SK-N-SH (cell line): ENCODE measurements at regions not wholly inside any gene's neighbourhood (a gene's known extent, or its start where the extent isn't known, plus 50 kb on each side); places are given as distances from the start of the nearest gene placed in this dataset.

ENCODE experiments used
- CTCF ChIA-PET: fragments of 300-600, 350-600 bp; formaldehyde crosslinking; extraction: SDS; loops from one replicate; lab custom pipeline; 2021; lab: Yijun Ruan, JAX
- POLR2A ChIA-PET: fragments of 350-600 bp; sonication (Branson Sonifier 250); formaldehyde crosslinking; extraction: SDS; loops from one replicate; lab custom pipeline; 2020; ENCODE audit warnings: antibody characterized with exemption, inconsistent platforms; lab: Yijun Ruan, JAX
- DNase-seq: peaks from one replicate; pipeline ENCODE4 v3.0.0; 2012
- H2AFZ ChIP-seq: fragments of 200-600 bp; sonication (generic); 2 replicates; pipeline ENCODE4 v1.8.1; 2016; ENCODE audit warnings: antibody characterized with exemption, mild to moderate bottlenecking, low read depth
- H3F3A ChIP-seq: fragments of 200-600 bp; sonication (generic); replicated peaks from 2 replicates; pipeline ENCODE3; 2016; ENCODE audit warnings: antibody characterized with exemption, mild to moderate bottlenecking; ENCODE audit not compliant: insufficient read depth
- H3K27ac ChIP-seq, 2 experiments: fragments of 200-500 bp in 1 of 2; fragments of 200-600 bp in 1 of 2; sonication (Bioruptor generic) in 1 of 2; sonication (generic), shearing (Covaris generic) in 1 of 2; 2 replicates each; pipeline versions ENCODE4 v1.5.1 to v1.6.1; 2014 to 2016; ENCODE audit warnings: low read depth in 2 of 2, inconsistent platforms in 1 of 2, low read length in 1 of 2, mild to moderate bottlenecking in 1 of 2, mixed read lengths in 1 of 2
- H3K27me3 ChIP-seq: fragments of 200-600 bp; sonication (generic), shearing (Covaris generic); 2 replicates; pipeline ENCODE4 v1.6.1; 2016; ENCODE audit warnings: mixed run types; ENCODE audit not compliant: insufficient read depth
- H3K36me3 ChIP-seq, 2 experiments: fragments of 200-500 bp in 1 of 2; fragments of 200-600 bp in 1 of 2; sonication (Bioruptor generic) in 1 of 2; sonication (generic) in 1 of 2; replicated peaks in 1 of 2; 2 replicates each; pipeline versions ENCODE3 to v1.5.1; 2014 to 2016; ENCODE audit warnings: low read length in 1 of 2, mild to moderate bottlenecking in 1 of 2; ENCODE audit not compliant: insufficient read depth in 2 of 2, control insufficient read depth in 1 of 2
- H3K4me1 ChIP-seq, 2 experiments: fragments of 200-500 bp in 1 of 2; fragments of 200-600 bp in 1 of 2; sonication (Bioruptor generic) in 1 of 2; sonication (generic), shearing (Covaris generic) in 1 of 2; 2 replicates each; pipeline versions ENCODE4 v1.5.1 to v1.6.1; 2014 to 2016; ENCODE audit warnings: low read depth in 1 of 2, low read length in 1 of 2, mixed run types in 1 of 2; ENCODE audit not compliant: insufficient read depth in 2 of 2, control insufficient read depth in 1 of 2
- H3K4me2 ChIP-seq: fragments of 200-600 bp; sonication (generic), shearing (Covaris generic); 2 replicates; pipeline ENCODE4 v1.6.1; 2017; ENCODE audit warnings: mixed run types
- H3K4me3 ChIP-seq, 2 experiments: fragments of 200-500 bp in 1 of 2; fragments of 200-600 bp in 1 of 2; sonication (Bioruptor generic) in 1 of 2; sonication (generic), shearing (Covaris generic) in 1 of 2; 2 replicates each; pipeline versions ENCODE4 v1.5.1 to v1.8.1; 2014 to 2016; ENCODE audit warnings: low read depth in 2 of 2, inconsistent platforms in 1 of 2, low read length in 1 of 2, mild to moderate bottlenecking in 1 of 2, mixed read lengths in 1 of 2, moderate library complexity in 1 of 2
- H3K79me2 ChIP-seq: fragments of 200-600 bp; sonication (generic); 2 replicates; pipeline ENCODE4 v1.8.1; 2017; ENCODE audit warnings: mild to moderate bottlenecking; ENCODE audit not compliant: insufficient read depth
- H3K9ac ChIP-seq: fragments of 200-600 bp; sonication (generic); 2 replicates; pipeline ENCODE4 v1.6.1; 2017; ENCODE audit warnings: mixed run types
- H3K9me2 ChIP-seq: fragments of 200-600 bp; sonication (generic); 2 replicates; pipeline ENCODE4 v1.6.1; 2017; ENCODE audit warnings: mixed run types
- H3K9me3 ChIP-seq: fragments of 200-600 bp; sonication (generic); 2 replicates; pipeline ENCODE4 v1.6.1; 2017; ENCODE audit warnings: mixed run types, mild to moderate bottlenecking, moderate library complexity
- H4K20me1 ChIP-seq: fragments of 200-600 bp; sonication (generic); 2 replicates; pipeline ENCODE4 v1.6.1; 2017; ENCODE audit warnings: mild to moderate bottlenecking, mixed run types; ENCODE audit not compliant: insufficient read depth
- CTCF ChIP-seq: fragments of 200-600 bp; sonication (generic); IDR thresholded peaks from 2 replicates; pipeline ENCODE4 v1.6.1; 2017; ENCODE audit warnings: antibody characterized with exemption, mild to moderate bottlenecking, moderate library complexity
- ELF1 ChIP-seq: IDR thresholded peaks from 2 replicates; pipeline ENCODE4 v1.4.0; 2012
- EP300 ChIP-seq, 2 experiments: IDR thresholded peaks; 2 replicates each; pipeline versions ENCODE4 v1.4.0 to v1.6.1; 2012; ENCODE audit warnings: borderline replicate concordance in 1 of 2, low read depth in 1 of 2, low read length in 1 of 2
- EZH2phosphoT487 ChIP-seq: fragments of 200-600 bp; sonication (generic); IDR thresholded peaks from 2 replicates; pipeline ENCODE4 v1.6.1; 2017; ENCODE audit warnings: low read depth, mixed run types, mild to moderate bottlenecking, antibody characterized with exemption, moderate library complexity, borderline replicate concordance
- FOSL2 ChIP-seq: IDR thresholded peaks from 2 replicates; pipeline ENCODE4 v1.4.0; 2012; ENCODE audit warnings: low read depth, mild to moderate bottlenecking, moderate library complexity, borderline replicate concordance
- FOXM1 ChIP-seq: IDR thresholded peaks from 2 replicates; pipeline ENCODE4 v1.4.0; 2012; ENCODE audit warnings: low read depth, mild to moderate bottlenecking
- GABPA ChIP-seq: IDR thresholded peaks from 2 replicates; pipeline ENCODE4 v1.4.0; 2012; ENCODE audit warnings: low read depth, mild to moderate bottlenecking
- JUND ChIP-seq: IDR thresholded peaks from 2 replicates; pipeline ENCODE4 v1.4.0; 2012
- NRF1 ChIP-seq: IDR thresholded peaks from 2 replicates; pipeline ENCODE4 v1.6.1; 2012; ENCODE audit warnings: low read depth, mild to moderate bottlenecking, low read length
- RFX5 ChIP-seq: IDR thresholded peaks from 2 replicates; pipeline ENCODE4 v1.6.1; 2012; ENCODE audit warnings: mild to moderate bottlenecking, improper control_type of control experiment, low read length
- RXRA ChIP-seq: IDR thresholded peaks from 2 replicates; pipeline ENCODE4 v1.4.0; 2012; ENCODE audit warnings: low read depth, mild to moderate bottlenecking, borderline replicate concordance
- TAF1 ChIP-seq: IDR thresholded peaks from 2 replicates; pipeline ENCODE4 v1.6.1; 2012; ENCODE audit warnings: low read depth, mild to moderate bottlenecking, low read length, moderate library complexity, borderline replicate concordance
- TCF12 ChIP-seq: IDR thresholded peaks from 2 replicates; pipeline ENCODE4 v1.4.0; 2012
- TEAD4 ChIP-seq: IDR thresholded peaks from 2 replicates; pipeline ENCODE4 v1.4.0; 2012; ENCODE audit warnings: mild to moderate bottlenecking, borderline replicate concordance; ENCODE audit not compliant: insufficient read depth
- USF1 ChIP-seq: IDR thresholded peaks from 2 replicates; pipeline ENCODE4 v1.4.0; 2012; ENCODE audit warnings: low read depth, borderline replicate concordance
- YY1 ChIP-seq: IDR thresholded peaks from 2 replicates; pipeline ENCODE4 v1.4.0; 2012; ENCODE audit warnings: low read depth, mild to moderate bottlenecking
- WGBS: methylation state at CpG from one replicate; pipeline ENCODE4 v1.1.6; 2017; ENCODE audit warnings: low lambda C conversion rate; 5-methylcytosine and 5-hydroxymethylcytosine counted together

GRCh38 chr16:24445216-24445615, 94.2 kb upstream of the RBBP6 start:
- Histone ChIP-seq H3K36me3 (no peaks in the 10 kb centered on the region), H3K4me1 (no peaks in the 10 kb centered on the region), H3K79me2 (no peaks in the 10 kb centered on the region), H3K9me3 (no peaks in the 10 kb centered on the region), H3K4me3 (no peak overlapping the region), H3K4me2 (no peak overlapping the region), H3F3A (no peaks in the 10 kb centered on the region), H4K20me1 (no peaks in the 10 kb centered on the region), H3K27ac (no peak overlapping the region), H2AFZ (no peak overlapping the region), H3K9me2 (no peaks in the 10 kb centered on the region), H3K27me3 (no peaks in the 10 kb centered on the region), H3K9ac (no peak overlapping the region)
- WGBS, result 32% methylated on average over 8 of the region's 8 CpGs
- no peak for TF ChIP-seq TAF1
- no peak for TF ChIP-seq EP300 (IDR thresholded peaks at IDR 0.05; ENCODE audit: borderline replicate concordance in 1 of 2, low read depth in 1 of 2, low read length in 1 of 2)
- no peak for TF ChIP-seq YY1
- TF ChIP-seq GABPA, result no peak
- TF ChIP-seq RXRA, result no peak
- no peak for TF ChIP-seq JUND
- no peak for TF ChIP-seq TCF12
- TF ChIP-seq TEAD4, result no peak
- no peak for TF ChIP-seq EZH2phosphoT487
- no peak for TF ChIP-seq NRF1
- TF ChIP-seq FOXM1, result no peak
- ChIA-PET CTCF (no interaction called here), POLR2A (no interaction called here)
- no peak for DNase-seq

- Histone ChIP-seq H3K4me2 (no peak overlapping the region), H3K9me2 (no peaks in the 10 kb centered on the region), H3K27ac (no peak overlapping the region), H3K36me3 (no peaks in the 10 kb centered on the region), H3K9me3 (no peaks in the 10 kb centered on the region), H3K9ac (no peak overlapping the region), H2AFZ (no peak overlapping the region), H3K4me1 (no peaks in the 10 kb centered on the region), H3K4me3 (no peak overlapping the region), H3K27me3 (no peaks in the 10 kb centered on the region), H3K79me2 (no peaks in the 10 kb centered on the region), H4K20me1 (no peaks in the 10 kb centered on the region), H3F3A (no peaks in the 10 kb centered on the region)
- TF ChIP-seq USF1 (no peak), EZH2phosphoT487 (no peak), ELF1 (no peak), RFX5 (no peak), FOSL2 (no peak)
- DNase-seq, result no peak
- WGBS, result 14% methylated on average over 1 of the region's 3 CpGs
- CTCF ChIA-PET, result no interaction called here
- POLR2A ChIA-PET, result no interaction called here
These were observed 93.2 kb upstream of the RBBP6 start for GRCh38 chr16:24446189-24446588.

- Histone ChIP-seq H3K4me3 (no peak overlapping the region), H3K9ac (no peak overlapping the region), H3K9me3 (no peaks in the 10 kb centered on the region), H3K27ac (no peak overlapping the region), H3K9me2 (no peaks in the 10 kb centered on the region), H3K4me1 (no peaks in the 10 kb centered on the region), H3K4me2 (no peak overlapping the region), H3K36me3 (no peaks in the 10 kb centered on the region), H3F3A (no peaks in the 10 kb centered on the region), H3K27me3 (no peaks in the 10 kb centered on the region), H2AFZ (no peak overlapping the region), H3K79me2 (no peaks in the 10 kb centered on the region), H4K20me1 (no peaks in the 10 kb centered on the region)
- TF ChIP-seq FOXM1, result no peak
- TF ChIP-seq TAF1, result no peak
- TF ChIP-seq ELF1, result no peak
- TF ChIP-seq CTCF, result no peak
- ChIA-PET CTCF (no interaction called here), POLR2A (no interaction called here)
- no peak for DNase-seq
- 0% methylated on average over 3 of the region's 3 CpGs for WGBS
These were observed 86.6 kb upstream of the RBBP6 start for GRCh38 chr16:24452724-24453123.
